ENCODE measurements at regions not wholly inside any gene's neighbourhood (a gene's known extent, or its start where the extent isn't known, plus 50 kb on each side); places are given as distances from the start of the nearest gene placed in this dataset.

DNA sequence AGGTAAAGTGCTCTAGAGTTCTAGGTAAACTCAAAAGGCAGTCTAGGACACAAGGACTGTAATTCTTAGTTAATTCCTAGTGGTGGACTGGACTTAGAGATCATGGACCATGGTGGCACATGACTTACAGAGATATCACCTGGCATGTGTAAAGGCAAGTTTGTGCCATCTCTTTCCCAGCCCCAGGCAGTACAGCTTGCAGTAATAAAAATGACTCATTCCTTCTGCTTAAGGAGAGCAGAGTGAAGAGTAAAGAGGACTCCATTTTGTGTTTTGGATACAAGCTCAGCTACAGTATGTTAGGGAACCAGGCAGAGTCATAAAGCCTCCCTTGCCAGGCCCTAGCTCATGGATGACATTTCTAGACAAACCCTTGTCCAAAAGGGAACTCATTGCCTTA is 629.9 kb downstream of the JRKL start:
- H3K9ac ChIP-seq (ENCODE audit: low read depth in 1 of 2, low read length in 2 of 2), result no peak overlapping the region
- no peaks in the 10 kb centered on the region for H3K36me3 ChIP-seq (ENCODE audit: control insufficient read depth in 4 of 4, insufficient read depth in 3 of 4, low read depth in 1 of 4, low read length in 3 of 4)
- TF ChIP-seq, protein P1, sequence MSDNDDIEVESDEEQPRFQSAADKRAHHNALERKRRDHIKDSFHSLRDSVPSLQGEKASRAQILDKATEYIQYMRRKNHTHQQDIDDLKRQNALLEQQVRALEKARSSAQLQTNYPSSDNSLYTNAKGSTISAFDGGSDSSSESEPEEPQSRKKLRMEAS (IDR thresholded peaks at IDR 0.05), result no peak
- no peak for TF ChIP-seq TAF1 (conservative IDR thresholded peaks at IDR 0.05)
- TF ChIP-seq EGR1 (IDR thresholded peaks at IDR 0.05; ENCODE audit: low read depth in 2 of 2), result no peak
- TF ChIP-seq FOXA1 (IDR thresholded peaks at IDR 0.05), result no peak
- TF ChIP-seq HNF4A (conservative IDR thresholded peaks at IDR 0.05), result no peak
- no peak for TF ChIP-seq ATF3 (IDR thresholded peaks at IDR 0.05)
- TF ChIP-seq, protein P2, sequence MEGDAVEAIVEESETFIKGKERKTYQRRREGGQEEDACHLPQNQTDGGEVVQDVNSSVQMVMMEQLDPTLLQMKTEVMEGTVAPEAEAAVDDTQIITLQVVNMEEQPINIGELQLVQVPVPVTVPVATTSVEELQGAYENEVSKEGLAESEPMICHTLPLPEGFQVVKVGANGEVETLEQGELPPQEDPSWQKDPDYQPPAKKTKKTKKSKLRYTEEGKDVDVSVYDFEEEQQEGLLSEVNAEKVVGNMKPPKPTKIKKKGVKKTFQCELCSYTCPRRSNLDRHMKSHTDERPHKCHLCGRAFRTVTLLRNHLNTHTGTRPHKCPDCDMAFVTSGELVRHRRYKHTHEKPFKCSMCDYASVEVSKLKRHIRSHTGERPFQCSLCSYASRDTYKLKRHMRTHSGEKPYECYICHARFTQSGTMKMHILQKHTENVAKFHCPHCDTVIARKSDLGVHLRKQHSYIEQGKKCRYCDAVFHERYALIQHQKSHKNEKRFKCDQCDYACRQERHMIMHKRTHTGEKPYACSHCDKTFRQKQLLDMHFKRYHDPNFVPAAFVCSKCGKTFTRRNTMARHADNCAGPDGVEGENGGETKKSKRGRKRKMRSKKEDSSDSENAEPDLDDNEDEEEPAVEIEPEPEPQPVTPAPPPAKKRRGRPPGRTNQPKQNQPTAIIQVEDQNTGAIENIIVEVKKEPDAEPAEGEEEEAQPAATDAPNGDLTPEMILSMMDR (IDR thresholded peaks at IDR 0.05; ENCODE audit: low read depth, low read length, missing input control), result no peak
- TF ChIP-seq GABPA (IDR thresholded peaks at IDR 0.05 in 1 of 2, conservative IDR thresholded peaks at IDR 0.05 in 1 of 2), result no peak
- TF ChIP-seq SP1 (IDR thresholded peaks at IDR 0.05), result no peak
- no peak for TF ChIP-seq RXRA (IDR thresholded peaks at IDR 0.05)
- TF ChIP-seq HNF4G (IDR thresholded peaks at IDR 0.05), result no peak
- TF ChIP-seq FOXA2 (IDR thresholded peaks at IDR 0.05), result no peak
- no peak for TF ChIP-seq RAD21 (IDR thresholded peaks at IDR 0.05)
- TF ChIP-seq YY1 (IDR thresholded peaks at IDR 0.05), result no peak
- no peak for TF ChIP-seq JUND (IDR thresholded peaks at IDR 0.05)
- no peak for TF ChIP-seq NR2F2 (IDR thresholded peaks at IDR 0.05)
- TF ChIP-seq, protein P3, sequence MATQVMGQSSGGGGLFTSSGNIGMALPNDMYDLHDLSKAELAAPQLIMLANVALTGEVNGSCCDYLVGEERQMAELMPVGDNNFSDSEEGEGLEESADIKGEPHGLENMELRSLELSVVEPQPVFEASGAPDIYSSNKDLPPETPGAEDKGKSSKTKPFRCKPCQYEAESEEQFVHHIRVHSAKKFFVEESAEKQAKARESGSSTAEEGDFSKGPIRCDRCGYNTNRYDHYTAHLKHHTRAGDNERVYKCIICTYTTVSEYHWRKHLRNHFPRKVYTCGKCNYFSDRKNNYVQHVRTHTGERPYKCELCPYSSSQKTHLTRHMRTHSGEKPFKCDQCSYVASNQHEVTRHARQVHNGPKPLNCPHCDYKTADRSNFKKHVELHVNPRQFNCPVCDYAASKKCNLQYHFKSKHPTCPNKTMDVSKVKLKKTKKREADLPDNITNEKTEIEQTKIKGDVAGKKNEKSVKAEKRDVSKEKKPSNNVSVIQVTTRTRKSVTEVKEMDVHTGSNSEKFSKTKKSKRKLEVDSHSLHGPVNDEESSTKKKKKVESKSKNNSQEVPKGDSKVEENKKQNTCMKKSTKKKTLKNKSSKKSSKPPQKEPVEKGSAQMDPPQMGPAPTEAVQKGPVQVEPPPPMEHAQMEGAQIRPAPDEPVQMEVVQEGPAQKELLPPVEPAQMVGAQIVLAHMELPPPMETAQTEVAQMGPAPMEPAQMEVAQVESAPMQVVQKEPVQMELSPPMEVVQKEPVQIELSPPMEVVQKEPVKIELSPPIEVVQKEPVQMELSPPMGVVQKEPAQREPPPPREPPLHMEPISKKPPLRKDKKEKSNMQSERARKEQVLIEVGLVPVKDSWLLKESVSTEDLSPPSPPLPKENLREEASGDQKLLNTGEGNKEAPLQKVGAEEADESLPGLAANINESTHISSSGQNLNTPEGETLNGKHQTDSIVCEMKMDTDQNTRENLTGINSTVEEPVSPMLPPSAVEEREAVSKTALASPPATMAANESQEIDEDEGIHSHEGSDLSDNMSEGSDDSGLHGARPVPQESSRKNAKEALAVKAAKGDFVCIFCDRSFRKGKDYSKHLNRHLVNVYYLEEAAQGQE (IDR thresholded peaks at IDR 0.05), result no peak
- TF ChIP-seq, protein P4, sequence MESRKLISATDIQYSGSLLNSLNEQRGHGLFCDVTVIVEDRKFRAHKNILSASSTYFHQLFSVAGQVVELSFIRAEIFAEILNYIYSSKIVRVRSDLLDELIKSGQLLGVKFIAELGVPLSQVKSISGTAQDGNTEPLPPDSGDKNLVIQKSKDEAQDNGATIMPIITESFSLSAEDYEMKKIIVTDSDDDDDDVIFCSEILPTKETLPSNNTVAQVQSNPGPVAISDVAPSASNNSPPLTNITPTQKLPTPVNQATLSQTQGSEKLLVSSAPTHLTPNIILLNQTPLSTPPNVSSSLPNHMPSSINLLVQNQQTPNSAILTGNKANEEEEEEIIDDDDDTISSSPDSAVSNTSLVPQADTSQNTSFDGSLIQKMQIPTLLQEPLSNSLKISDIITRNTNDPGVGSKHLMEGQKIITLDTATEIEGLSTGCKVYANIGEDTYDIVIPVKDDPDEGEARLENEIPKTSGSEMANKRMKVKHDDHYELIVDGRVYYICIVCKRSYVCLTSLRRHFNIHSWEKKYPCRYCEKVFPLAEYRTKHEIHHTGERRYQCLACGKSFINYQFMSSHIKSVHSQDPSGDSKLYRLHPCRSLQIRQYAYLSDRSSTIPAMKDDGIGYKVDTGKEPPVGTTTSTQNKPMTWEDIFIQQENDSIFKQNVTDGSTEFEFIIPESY (IDR thresholded peaks at IDR 0.05), result no peak
- no peaks in the 10 kb centered on the region for H3K9me3 ChIP-seq (ENCODE audit: control insufficient read depth in 4 of 4, low read length in 3 of 4)
- H3K27me3 ChIP-seq (ENCODE audit: control insufficient read depth in 4 of 4, insufficient read depth in 4 of 4, low read length in 3 of 4), result no peaks in the 10 kb centered on the region
- no peak overlapping the region for H3K4me3 ChIP-seq (ENCODE audit: low read depth in 1 of 3, low read length in 3 of 3)
- H3K27ac ChIP-seq (ENCODE audit: low read depth in 1 of 2, low read length in 2 of 2), result no peak overlapping the region
- no peaks in the 10 kb centered on the region for H3K4me1 ChIP-seq (ENCODE audit: control insufficient read depth in 4 of 4, insufficient read depth in 4 of 4, low read length in 3 of 4)
- no peak for DNase-seq (ENCODE audit: low spot score)
